HCT116 (cell line): ENCODE measurements at regions not wholly inside any gene's neighbourhood (a gene's known extent, or its start where the extent isn't known, plus 50 kb on each side); places are given as distances from the start of the nearest gene placed in this dataset.

Source experiments
- ATAC-seq: fragments of 200-7000 bp; cut with Tn5 transposase; 2 replicates; pipeline ENCODE4 v1.9.1; 2020; ENCODE audit warnings: mild to moderate bottlenecking, moderate library complexity
- BruUV-seq: library from RNA; stranded (reverse); fragments of 400-500 nt; replicated peaks from 2 replicates; lab custom pipeline; 2021; lab: Mats Ljungman, UMichigan
- CTCF ChIA-PET: fragments of 300-600 bp; sonication (Branson Sonifier 250); formaldehyde crosslinking; loops from one replicate; lab custom pipeline; 2021; ENCODE audit warnings: antibody characterized with exemption; lab: Charles Lee
- POLR2A ChIA-PET: fragments of 300-600, 350-600 bp; sonication (Branson Sonifier 250); formaldehyde crosslinking; loops from one replicate; lab custom pipeline; 2021; ENCODE audit warnings: antibody characterized with exemption; lab: Charles Lee
- RAD21 ChIA-PET, 2 experiments: fragments of 300-600 bp; sonication (Branson Sonifier 250); formaldehyde crosslinking; loops; one replicate each; lab custom pipeline; 2023; ENCODE audit warnings: low total read pairs in 2 of 2; ENCODE audit not compliant: uncharacterized antibody in 2 of 2, unreplicated experiment in 2 of 2, low non-redundant PET in 1 of 2; lab: Charles Lee
- DNase-seq: peaks from one replicate; pipeline ENCODE4 v3.0.0-alpha.2; 2010; ENCODE audit warnings: low read depth, low spot score
- H2AFZ ChIP-seq: fragments of 200-600 bp; shearing (Covaris generic), sonication (generic); 2 replicates; pipeline ENCODE4 v1.6.1; 2017; ENCODE audit warnings: low read depth, mixed run types, mixed read lengths, antibody characterized with exemption, low read length; ENCODE audit not compliant: poor library complexity, severe bottlenecking
- H3K27ac ChIP-seq: 2 replicates; pipeline ENCODE4 v1.5.1; 2012; ENCODE audit warnings: low read depth, low read length
- H3K27me3 ChIP-seq: fragments of 200-600 bp; sonication (generic); 2 replicates; pipeline ENCODE4 v1.6.1; 2016; ENCODE audit warnings: mixed run types, low read length, mixed read lengths; ENCODE audit not compliant: insufficient read depth
- H3K36me3 ChIP-seq, 2 experiments: fragments of 200-500 bp in 1 of 2; fragments of 200-600 bp in 1 of 2; sonication (Bioruptor generic) in 1 of 2; sonication (generic) in 1 of 2; 2 replicates each; pipeline versions ENCODE4 v1.5.1 to v1.6.1; 2014 to 2016; ENCODE audit warnings: low read length in 2 of 2, inconsistent platforms in 1 of 2, mixed read lengths in 1 of 2, mixed run types in 1 of 2; ENCODE audit not compliant: insufficient read depth in 2 of 2, control insufficient read depth in 1 of 2
- H3K4me1 ChIP-seq, 2 experiments: fragments of 200-600 bp in 1 of 2; sonication (generic) in 1 of 2; 2 replicates each; pipeline versions ENCODE4 v1.5.1 to v1.6.1; 2012 to 2017; ENCODE audit warnings: low read length in 2 of 2, inconsistent platforms in 1 of 2, mild to moderate bottlenecking in 1 of 2, mixed read lengths in 1 of 2, mixed run types in 1 of 2, moderate library complexity in 1 of 2; ENCODE audit not compliant: insufficient read depth in 2 of 2, control insufficient read depth in 1 of 2
- H3K4me2 ChIP-seq: fragments of 200-600 bp; sonication (generic); 2 replicates; pipeline ENCODE4 v1.6.1; 2017; ENCODE audit warnings: mixed run types, low read length, mixed read lengths
- H3K4me3 ChIP-seq, 2 experiments: fragments of 200-600 bp in 1 of 2; sonication (generic) in 1 of 2; replicated peaks in 1 of 2; 2 replicates each; pipeline ENCODE4 v1.5.1; 2011 to 2016; ENCODE audit warnings: low read length in 2 of 2, control low read depth in 1 of 2, low read depth in 1 of 2, mild to moderate bottlenecking in 1 of 2, mixed read lengths in 1 of 2, mixed run types in 1 of 2
- H3K79me2 ChIP-seq: fragments of 200-600 bp; sonication (generic); 2 replicates; pipeline ENCODE4 v1.6.1; 2017; ENCODE audit warnings: mild to moderate bottlenecking, mixed run types, low read length, moderate library complexity, mixed read lengths; ENCODE audit not compliant: insufficient read depth
- H3K9ac ChIP-seq: fragments of 200-600 bp; sonication (generic); 2 replicates; pipeline ENCODE4 v1.6.1; 2016; ENCODE audit warnings: low read length, mixed read lengths
- H3K9me2 ChIP-seq: fragments of 200-600 bp; sonication (generic), shearing (Covaris generic); 2 replicates; pipeline ENCODE4 v1.6.1; 2017; ENCODE audit warnings: mixed run types, mild to moderate bottlenecking, moderate library complexity; ENCODE audit not compliant: insufficient read depth
- H3K9me3 ChIP-seq, 2 experiments: fragments of 200-500 bp in 1 of 2; fragments of 200-600 bp in 1 of 2; sonication (Bioruptor generic) in 1 of 2; sonication (generic) in 1 of 2; 2 replicates each; pipeline ENCODE4 v1.6.1; 2014 to 2017; ENCODE audit warnings: low read length in 2 of 2, mixed read lengths in 2 of 2, inconsistent platforms in 1 of 2, low read depth in 1 of 2, mild to moderate bottlenecking in 1 of 2, mixed run types in 1 of 2, moderate library complexity in 1 of 2; ENCODE audit not compliant: control insufficient read depth in 1 of 2, insufficient read depth in 1 of 2
- H4K20me1 ChIP-seq: fragments of 200-600 bp; sonication (generic), shearing (Covaris generic); 2 replicates; pipeline ENCODE4 v1.6.1; 2017; ENCODE audit warnings: mixed run types, mild to moderate bottlenecking, moderate library complexity; ENCODE audit not compliant: insufficient read depth
- CTCF ChIP-seq, 3 experiments: fragments of 200-600 bp in 1 of 3; sonication (generic) in 1 of 3; IDR thresholded peaks in 2 of 3; conservative IDR thresholded peaks in 1 of 3; 2 replicates each; pipeline ENCODE4 v1.5.1; 2012 to 2017; ENCODE audit warnings: low read depth in 2 of 3, low read length in 2 of 3, antibody characterized with exemption in 1 of 3, borderline replicate concordance in 1 of 3, control low read depth in 1 of 3, mild to moderate bottlenecking in 1 of 3, mixed read lengths in 1 of 3, mixed run types in 1 of 3, moderate library complexity in 1 of 3; ENCODE audit not compliant: insufficient read depth in 1 of 3
- EGR1 ChIP-seq: IDR thresholded peaks from 2 replicates; pipeline ENCODE4 v1.6.1; 2012; ENCODE audit warnings: low read depth
- EZH2 ChIP-seq: fragments of 200-600 bp; sonication (generic); IDR thresholded peaks from 2 replicates; pipeline ENCODE4 v1.6.1; 2017; ENCODE audit warnings: antibody characterized with exemption, mixed run types
- FOSL1 ChIP-seq: IDR thresholded peaks from 2 replicates; pipeline ENCODE4 v1.6.1; 2012; ENCODE audit warnings: low read depth
- JUND ChIP-seq: IDR thresholded peaks from 2 replicates; pipeline ENCODE4 v1.6.1; 2012
- MAX ChIP-seq: IDR thresholded peaks from 2 replicates; pipeline ENCODE4 v1.6.1; 2012
- RAD21 ChIP-seq: IDR thresholded peaks from 2 replicates; pipeline ENCODE4 v1.6.1; 2012; ENCODE audit warnings: low read depth, mild to moderate bottlenecking
- REST ChIP-seq: IDR thresholded peaks from 2 replicates; pipeline ENCODE4 v1.6.1; 2012; ENCODE audit warnings: low read depth
- SRF ChIP-seq: IDR thresholded peaks from 2 replicates; pipeline ENCODE4 v1.6.1; 2012; ENCODE audit warnings: low read depth
- ZFX ChIP-seq: fragments of 450-650 bp; IDR thresholded peaks from 2 replicates; pipeline ENCODE4 v1.6.1; 2017
- ZNF274 ChIP-seq: fragments of 200-500 bp; sonication (Bioruptor generic); IDR thresholded peaks from 2 replicates; pipeline ENCODE4 v1.6.1; 2014; ENCODE audit warnings: mild to moderate bottlenecking, low read depth, low read length, inconsistent platforms
- intact Hi-C: fragments of 100-400 bp; cut with micrococcal nuclease; formaldehyde crosslinking; loops from 2 replicates; pipeline ENCODE4 v1.10.0; 2022
- TF ChIP-seq, protein P1 (sequence below): IDR thresholded peaks from 2 replicates; pipeline ENCODE4 v1.6.1; 2011; ENCODE audit warnings: mild to moderate bottlenecking, low read length, moderate library complexity; ENCODE audit not compliant: insufficient replicate concordance; ENCODE audit errors: extremely low read depth
- TF ChIP-seq, protein P2 (sequence below): IDR thresholded peaks from 2 replicates; pipeline ENCODE4 v1.6.1; 2012

DNA sequence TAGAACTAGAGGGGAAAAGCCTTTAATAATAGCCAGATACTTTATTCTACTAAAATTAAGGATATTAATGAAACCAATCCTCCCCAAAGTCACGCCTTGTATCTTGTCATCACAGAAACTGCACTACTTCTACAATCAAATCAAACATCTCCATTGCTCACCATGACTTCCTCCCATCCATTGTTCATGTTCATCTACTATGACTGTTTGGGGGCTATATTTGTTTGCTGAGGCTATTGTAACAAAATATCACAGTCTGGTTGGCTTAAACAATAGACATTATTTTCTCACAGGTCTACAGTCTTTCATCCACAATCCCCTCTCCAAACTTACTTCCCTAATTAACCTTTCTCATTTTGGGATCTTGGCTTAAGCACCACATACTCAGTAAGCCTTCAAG lies 193.6 kb upstream of the FSCB start:
- ChIA-PET POLR2A (no interaction called here), CTCF (no interaction called here), RAD21 (no interaction called here)
- H3K9ac ChIP-seq, result no peak overlapping the region
- H3K27ac ChIP-seq, result no peak overlapping the region
- no peaks in the 10 kb centered on the region for H3K36me3 ChIP-seq
- intact Hi-C loops, result no loop called here
- no peak for DNase-seq
- no TSS peak for BruUV-seq
- H3K9me3 ChIP-seq, result no peaks in the 10 kb centered on the region; a peak in 1 of 4 replicates
- H3K4me2 ChIP-seq, result no peak overlapping the region
- H2AFZ ChIP-seq, result no peak overlapping the region
- H3K79me2 ChIP-seq, result no peaks in the 10 kb centered on the region
- no peaks in the 10 kb centered on the region for H3K27me3 ChIP-seq
- no peak for TF ChIP-seq REST
- no peak for TF ChIP-seq ZFX
- no peak for TF ChIP-seq RAD21
- TF ChIP-seq SRF, result no peak
- TF ChIP-seq MAX, result no peak
- TF ChIP-seq, protein P1, sequence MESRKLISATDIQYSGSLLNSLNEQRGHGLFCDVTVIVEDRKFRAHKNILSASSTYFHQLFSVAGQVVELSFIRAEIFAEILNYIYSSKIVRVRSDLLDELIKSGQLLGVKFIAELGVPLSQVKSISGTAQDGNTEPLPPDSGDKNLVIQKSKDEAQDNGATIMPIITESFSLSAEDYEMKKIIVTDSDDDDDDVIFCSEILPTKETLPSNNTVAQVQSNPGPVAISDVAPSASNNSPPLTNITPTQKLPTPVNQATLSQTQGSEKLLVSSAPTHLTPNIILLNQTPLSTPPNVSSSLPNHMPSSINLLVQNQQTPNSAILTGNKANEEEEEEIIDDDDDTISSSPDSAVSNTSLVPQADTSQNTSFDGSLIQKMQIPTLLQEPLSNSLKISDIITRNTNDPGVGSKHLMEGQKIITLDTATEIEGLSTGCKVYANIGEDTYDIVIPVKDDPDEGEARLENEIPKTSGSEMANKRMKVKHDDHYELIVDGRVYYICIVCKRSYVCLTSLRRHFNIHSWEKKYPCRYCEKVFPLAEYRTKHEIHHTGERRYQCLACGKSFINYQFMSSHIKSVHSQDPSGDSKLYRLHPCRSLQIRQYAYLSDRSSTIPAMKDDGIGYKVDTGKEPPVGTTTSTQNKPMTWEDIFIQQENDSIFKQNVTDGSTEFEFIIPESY, result no peak
- no peak for TF ChIP-seq ZNF274
- TF ChIP-seq CTCF (IDR thresholded peaks at IDR 0.05 in 2 of 3, conservative IDR thresholded peaks at IDR 0.05 in 1 of 3; ENCODE audit: borderline replicate concordance in 1 of 3, insufficient read depth in 1 of 3, low read depth in 2 of 3, low read length in 2 of 3), result no peak
- TF ChIP-seq, protein P2, sequence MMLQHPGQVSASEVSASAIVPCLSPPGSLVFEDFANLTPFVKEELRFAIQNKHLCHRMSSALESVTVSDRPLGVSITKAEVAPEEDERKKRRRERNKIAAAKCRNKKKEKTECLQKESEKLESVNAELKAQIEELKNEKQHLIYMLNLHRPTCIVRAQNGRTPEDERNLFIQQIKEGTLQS, result no peak
- no peak for TF ChIP-seq EGR1
- no peak for TF ChIP-seq EZH2
- no peak for TF ChIP-seq JUND
- TF ChIP-seq FOSL1, result no peak
- no peaks in the 10 kb centered on the region for H4K20me1 ChIP-seq
- no peak for ATAC-seq
- no peaks in the 10 kb centered on the region for H3K4me1 ChIP-seq
- H3K9me2 ChIP-seq, result no peaks in the 10 kb centered on the region
- no peak overlapping the region for H3K4me3 ChIP-seq
